GM18502 (cell line): ENCODE measurements at regions not wholly inside any gene's neighbourhood (a gene's known extent, or its start where the extent isn't known, plus 50 kb on each side); places are given as distances from the start of the nearest gene placed in this dataset.

Source experiments
- ATAC-seq: cut with Tn5 transposase; IDR thresholded peaks from one replicate; pipeline ENCODE4 v1.9.1; 2021; ENCODE audit warnings: mild to moderate bottlenecking; ENCODE audit not compliant: unreplicated experiment, poor library complexity

GRCh38 chr12:125687820-125688219 lies 622.6 kb downstream of the AACS start:
- no peak for ATAC-seq

- ATAC-seq, result no peak
Observed at GRCh38 chr12:125688223-125688622, 623.0 kb downstream of the AACS start.

GRCh38 chr12:125688881-125689280 lies 623.6 kb downstream of the AACS start:
- no peak for ATAC-seq

GRCh38 chr12:125689576-125690410 lies 624.6 kb downstream of the AACS start:
- ATAC-seq, result no peak

- no peak for ATAC-seq
Observed at GRCh38 chr12:125690841-125691240, 625.6 kb downstream of the AACS start.

GRCh38 chr12:125696054-125696453 lies 630.8 kb downstream of the AACS start:
- ATAC-seq, result no peak

- no peak for ATAC-seq
Observed at GRCh38 chr12:125704803-125705202, 639.6 kb downstream of the AACS start.

- no peak for ATAC-seq
Observed at GRCh38 chr12:125720961-125721360, 655.7 kb downstream of the AACS start.

- ATAC-seq, result no peak
Observed at GRCh38 chr12:125734137-125734536, 668.9 kb downstream of the AACS start.

- ATAC-seq, result no peak
Observed at GRCh38 chr12:125738211-125738610, 673.0 kb downstream of the AACS start.

- ATAC-seq, result no peak
Observed at GRCh38 chr12:125742413-125742812, 677.2 kb downstream of the AACS start.

GRCh38 chr12:125744201-125744600 lies 679.0 kb downstream of the AACS start:
- ATAC-seq, result no peak

- no peak for ATAC-seq
Observed at GRCh38 chr12:125755512-125755911, 690.3 kb downstream of the AACS start.

GRCh38 chr12:125766091-125766490 lies 700.9 kb downstream of the AACS start:
- ATAC-seq, result no peak

GRCh38 chr12:125772403-125772802 lies 707.2 kb downstream of the AACS start:
- no peak for ATAC-seq

- peak; percentile 89 for ATAC-seq
Observed at GRCh38 chr12:125773033-125773640, 707.9 kb downstream of the AACS start.

GRCh38 chr12:125775507-125775906 lies 710.3 kb downstream of the AACS start:
- no peak for ATAC-seq

- ATAC-seq, result no peak
Observed at GRCh38 chr12:125776212-125776611, 711.0 kb downstream of the AACS start.

GRCh38 chr12:125786143-125786542 lies 720.9 kb downstream of the AACS start:
- no peak for ATAC-seq

- ATAC-seq, result no peak
Observed at GRCh38 chr12:125794401-125794800, 729.2 kb downstream of the AACS start.

- no peak for ATAC-seq
Observed at GRCh38 chr12:125797421-125798175, 732.4 kb downstream of the AACS start.
